Esophagus squamous epithelium (tissue), 5 donors: ENCODE measurements at regions not wholly inside any gene's neighbourhood (a gene's known extent, or its start where the extent isn't known, plus 50 kb on each side); places are given as distances from the start of the nearest gene placed in this dataset.

ENCODE experiments used
- DNase-seq: peaks from one replicate; lab custom pipeline; 2025; lab: John Stamatoyannopoulos, UW
- H3K27ac ChIP-seq, 4 donors: fragments of 200-600 bp; sonication (generic); one replicate each; pipeline ENCODE4 v1.5.1; 2016 to 2019; ENCODE audit warnings: mild to moderate bottlenecking in 1 of 4
- H3K27me3 ChIP-seq, 4 donors: fragments of 200-600 bp; sonication (generic); 1 replicate in 3 of 4; 2 replicates in 1 of 4; pipeline versions ENCODE4 v1.5.1 to v1.6.0; 2017 to 2021; ENCODE audit warnings: antibody characterized with exemption in 1 of 4
- H3K36me3 ChIP-seq, 3 donors: fragments of 200-600 bp; sonication (generic); one replicate each; pipeline ENCODE4 v1.5.1; 2016 to 2019
- H3K4me1 ChIP-seq, 3 donors: fragments of 200-600 bp; sonication (generic); one replicate each; pipeline ENCODE4 v1.5.1; 2017 to 2019
- H3K4me3 ChIP-seq, 4 donors: fragments of 200-600 bp; sonication (generic); 1 replicate in 3 of 4; 2 replicates in 1 of 4; pipeline ENCODE4 v1.5.1; 2016 to 2019; ENCODE audit warnings: mild to moderate bottlenecking in 2 of 4, moderate library complexity in 1 of 4
- H3K9me3 ChIP-seq, 3 donors: fragments of 200-600 bp; sonication (generic); one replicate each; pipeline ENCODE4 v1.5.1; 2016 to 2019
- CTCF ChIP-seq, 6 experiments: fragments of 450-650 bp in 4 of 6; fragments of 200-600 bp in 2 of 6; sonication (generic) in 2 of 6; IDR thresholded peaks; one replicate each; pipeline ENCODE4 v1.5.1; 2016 to 2019; ENCODE audit warnings: antibody characterized with exemption in 6 of 6, mild to moderate bottlenecking in 4 of 6, moderate library complexity in 4 of 6
- POLR2A ChIP-seq, 4 donors: fragments of 450-650 bp; IDR thresholded peaks; one replicate each; pipeline ENCODE4 v1.6.1; 2017; ENCODE audit warnings: antibody characterized with exemption in 4 of 4, mild to moderate bottlenecking in 4 of 4, moderate library complexity in 3 of 4
- WGBS, 2 donors: methylation state at CpG; one replicate each; pipeline ENCODE4 v1.1.5; 2018; 5-methylcytosine and 5-hydroxymethylcytosine counted together
- intact Hi-C: fragments of 100-400 bp; cut with DNase I; formaldehyde crosslinking; loops from one replicate; pipeline ENCODE4 v1.15.0; 2022
- donor health status: DM: yes; HTN: yes; CAD: no.

- no peak overlapping the region for H3K27ac ChIP-seq
- peaks cover 0 to 28% (median 20%) of the 10 kb centered on the region in 3 donors for H3K4me1 ChIP-seq
- peaks cover 0 to 5% (median 0%) of the 10 kb centered on the region in 4 donors for H3K27me3 ChIP-seq
- H3K4me3 ChIP-seq: no peak overlapping the region
- no peak for TF ChIP-seq CTCF (IDR thresholded peaks at IDR 0.05)
- TF ChIP-seq POLR2A (IDR thresholded peaks at IDR 0.05): no peak
- 87 to 96% methylated on average over 10 of the region's 10 CpGs for WGBS, 2 donors
- no peak for DNase-seq
- intact Hi-C loops: no loop called here
- no peaks in the 10 kb centered on the region for H3K9me3 ChIP-seq
- no peaks in the 10 kb centered on the region for H3K36me3 ChIP-seq
These were observed 171.1 kb downstream of the RHOU start for GRCh38 chr1:228906223-228906860.

GRCh38 chr1:228911225-228912210 is 176.2 kb downstream of the RHOU start:
- TF ChIP-seq CTCF (IDR thresholded peaks at IDR 0.05) (no peak), POLR2A (IDR thresholded peaks at IDR 0.05) (no peak)
- Histone ChIP-seq H3K36me3 (no peaks in the 10 kb centered on the region), H3K4me1 (no peaks in the 10 kb centered on the region), H3K27me3 (no peaks in the 10 kb centered on the region), H3K27ac (no peak overlapping the region), H3K9me3 (peaks cover 0 to 4% (median 0%) of the 10 kb centered on the region in 3 donors), H3K4me3 (no peak overlapping the region)
- 72 to 80% methylated on average over 14 of the region's 14 CpGs for WGBS, 2 donors
- no peak for DNase-seq
- intact Hi-C loops: no loop called here

GRCh38 chr1:228913626-228914414 is 178.5 kb downstream of the RHOU start:
- no peak for DNase-seq
- WGBS, 2 donors: 91 to 95% methylated on average over 8 of the region's 8 CpGs
- Histone ChIP-seq H3K4me1 (no peaks in the 10 kb centered on the region), H3K9me3 (peaks cover 0 to 4% (median 0%) of the 10 kb centered on the region in 3 donors), H3K36me3 (no peaks in the 10 kb centered on the region), H3K4me3 (no peak overlapping the region), H3K27ac (no peak overlapping the region), H3K27me3 (no peaks in the 10 kb centered on the region)
- TF ChIP-seq POLR2A (IDR thresholded peaks at IDR 0.05) (no peak), CTCF (IDR thresholded peaks at IDR 0.05) (no peak)
- intact Hi-C loops: no loop called here

GRCh38 chr1:228914700-228915099 is 179.4 kb downstream of the RHOU start:
- H3K9me3 ChIP-seq: peaks cover 0 to 4% (median 0%) of the 10 kb centered on the region in 3 donors
- no peak overlapping the region for H3K27ac ChIP-seq
- H3K27me3 ChIP-seq: no peaks in the 10 kb centered on the region
- H3K4me3 ChIP-seq: no peak overlapping the region
- no peak for DNase-seq
- TF ChIP-seq POLR2A (IDR thresholded peaks at IDR 0.05) (no peak), CTCF (IDR thresholded peaks at IDR 0.05) (no peak)
- intact Hi-C loops: no loop called here
- no peaks in the 10 kb centered on the region for H3K36me3 ChIP-seq
- 70 to 91% methylated on average over 1 of the region's 1 CpG for WGBS, 2 donors
- no peaks in the 10 kb centered on the region for H3K4me1 ChIP-seq
